ENCODE measurements at regions not wholly inside any gene's neighbourhood (a gene's known extent, or its start where the extent isn't known, plus 50 kb on each side); places are given as distances from the start of the nearest gene placed in this dataset.
"Not testable (repeated sequence)": the region's sequence is repeated elsewhere in the genome, so short reads cannot be mapped to it uniquely, and the experiment has no call there.

DNA sequence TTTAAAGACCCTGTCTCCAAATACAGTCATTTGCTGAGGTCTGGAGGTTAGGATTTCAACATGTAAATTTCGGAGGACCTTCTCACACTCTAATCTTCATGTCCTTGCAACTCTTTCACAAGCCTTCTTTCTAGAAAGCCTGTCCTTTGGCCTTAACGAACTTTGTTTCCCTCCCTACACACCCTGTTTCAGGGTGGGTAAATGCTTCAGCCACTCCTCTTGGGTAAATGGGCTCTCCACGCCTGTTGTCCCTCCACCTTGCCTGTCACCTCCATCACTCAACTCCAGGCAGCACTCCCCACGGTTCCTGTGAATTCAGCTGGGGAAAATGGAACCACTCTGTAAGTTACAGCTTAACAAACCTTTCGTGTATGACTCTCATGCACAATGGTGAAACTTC lies 84.0 kb upstream of the COG2 start:
- FAIRE-seq: no peak

DNA sequence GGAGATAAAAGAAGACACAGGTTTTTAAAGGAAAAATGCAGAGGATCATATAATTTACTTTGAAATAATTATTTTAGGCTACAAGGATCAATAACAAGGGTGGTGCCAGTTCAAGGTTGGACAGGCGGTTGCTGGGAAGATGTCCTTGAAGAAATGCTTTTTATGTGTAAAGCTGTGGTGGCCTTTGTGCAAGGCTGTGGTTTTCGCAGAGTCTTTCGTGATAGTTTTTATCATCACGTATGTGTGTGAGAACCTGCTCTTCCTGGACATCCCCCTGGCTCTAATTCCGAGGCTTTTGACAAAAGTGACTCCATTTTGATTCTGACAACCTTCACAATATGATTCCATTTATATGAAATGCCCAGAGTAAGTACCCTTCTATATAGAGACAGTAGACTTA lies 85.8 kb upstream of the COG2 start:
- DNase-seq (ENCODE audit: low spot score): no peak
- FAIRE-seq: no peak

More for the DNA sequence above, 84.0 kb upstream of the COG2 start:
- DNase-seq (ENCODE audit: low spot score): no peak

DNA sequence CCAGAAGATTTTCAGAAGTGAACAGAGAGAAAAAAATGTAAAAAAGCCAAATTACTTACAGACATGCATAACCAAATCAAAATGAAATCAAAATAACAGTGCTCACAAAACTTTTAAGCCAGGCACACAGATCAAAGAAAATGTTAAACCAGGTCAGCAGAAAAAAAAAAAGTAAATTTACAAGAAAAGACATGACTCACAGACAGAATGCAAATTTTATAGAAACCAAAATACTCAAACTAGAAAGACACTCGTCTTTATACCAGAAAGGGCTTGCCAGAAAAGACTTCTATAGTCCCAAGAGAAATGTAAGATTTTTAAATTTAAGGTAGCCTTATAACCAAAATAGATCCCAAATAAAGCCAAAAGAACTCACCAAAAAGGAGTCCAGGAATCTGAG lies 86.5 kb upstream of the COG2 start:
- FAIRE-seq: no peak
- no peak for DNase-seq (ENCODE audit: low spot score)

DNA sequence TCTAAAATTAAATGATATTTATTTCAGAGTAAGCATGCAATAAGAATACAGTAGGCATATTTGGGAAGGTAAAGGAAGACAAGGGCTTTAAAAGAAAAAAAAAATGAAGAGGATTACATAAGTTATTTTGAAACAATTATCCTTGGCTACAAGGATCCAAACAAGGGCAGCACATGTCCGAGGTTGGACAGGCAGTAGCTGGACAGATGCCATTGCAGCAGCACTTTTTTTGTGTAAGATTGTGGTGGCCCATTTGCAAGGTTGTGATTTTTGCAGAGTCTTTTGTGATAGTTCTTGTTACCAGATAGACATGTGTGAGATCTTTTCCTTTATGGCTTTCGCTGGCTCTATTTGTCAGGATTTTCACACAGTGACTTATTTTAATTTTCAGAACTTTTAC lies 89.4 kb upstream of the COG2 start:
- FAIRE-seq: no peak
- DNase-seq (ENCODE audit: low spot score): no peak

DNA sequence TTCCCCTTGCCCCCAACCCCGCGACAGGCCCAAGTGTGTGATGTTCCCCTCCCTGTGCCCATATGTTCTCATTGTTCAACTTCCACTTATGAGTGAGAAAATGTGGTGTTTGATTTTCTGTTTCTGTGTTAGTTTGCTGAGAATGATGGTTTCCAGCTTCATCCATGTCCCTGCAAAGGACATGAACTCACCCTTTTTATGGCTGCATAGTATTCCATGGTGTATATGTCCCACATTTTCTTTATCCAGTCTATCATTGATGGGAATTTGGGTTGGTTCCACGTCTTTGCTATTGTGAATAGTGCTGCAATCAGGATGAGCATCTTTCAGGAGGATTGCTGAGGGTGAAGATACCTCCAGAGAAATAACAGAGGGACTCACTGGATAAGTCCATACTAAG lies 91.3 kb upstream of the COG2 start:
- FAIRE-seq: not testable (repeated sequence)

DNA sequence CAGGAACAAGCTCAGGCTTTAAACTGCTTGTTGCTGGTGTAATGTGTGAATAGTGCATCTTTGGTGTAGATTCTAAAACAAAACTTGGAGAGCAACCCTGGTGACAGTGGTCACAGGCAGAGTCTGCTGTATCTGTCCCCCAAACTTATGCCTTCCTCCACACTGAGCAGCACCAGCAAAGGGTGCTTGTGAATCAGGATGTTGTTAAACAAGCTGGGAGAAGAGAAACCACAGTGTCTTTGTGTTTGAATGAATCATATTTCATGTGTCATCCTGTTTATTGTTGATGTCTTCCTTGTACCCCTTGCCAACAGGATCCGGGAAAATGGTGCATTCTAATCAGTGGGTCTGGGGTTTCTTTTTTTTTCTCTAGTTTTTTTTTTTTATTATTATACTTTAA lies 91.9 kb upstream of the COG2 start:
- FAIRE-seq (no peak), DNase-seq (ENCODE audit: low spot score) (peak; percentile 25)

More for the DNA sequence above, 91.3 kb upstream of the COG2 start:
- DNase-seq (ENCODE audit: low spot score): not testable (repeated sequence)

DNA sequence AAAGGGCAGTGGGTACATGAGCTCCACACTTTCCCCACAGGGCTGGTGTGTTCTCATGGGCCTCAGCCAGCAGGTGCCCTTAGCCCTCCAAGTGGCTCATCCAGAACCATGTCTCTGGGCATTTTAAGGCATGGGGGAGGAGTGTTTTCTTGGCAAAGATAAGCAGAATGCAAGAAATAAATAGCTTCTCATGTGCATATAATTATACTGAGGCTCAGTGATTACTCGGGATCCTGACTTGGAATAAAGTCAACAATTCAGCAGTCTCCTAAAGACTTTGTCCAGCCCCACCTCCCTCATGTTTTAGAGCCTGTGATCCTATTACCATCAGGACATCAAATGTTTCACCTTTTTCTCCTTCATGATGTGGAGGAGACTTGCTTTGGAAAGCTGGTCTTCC lies 92.7 kb upstream of the COG2 start:
- FAIRE-seq (no peak), DNase-seq (ENCODE audit: low spot score) (no peak)

DNA sequence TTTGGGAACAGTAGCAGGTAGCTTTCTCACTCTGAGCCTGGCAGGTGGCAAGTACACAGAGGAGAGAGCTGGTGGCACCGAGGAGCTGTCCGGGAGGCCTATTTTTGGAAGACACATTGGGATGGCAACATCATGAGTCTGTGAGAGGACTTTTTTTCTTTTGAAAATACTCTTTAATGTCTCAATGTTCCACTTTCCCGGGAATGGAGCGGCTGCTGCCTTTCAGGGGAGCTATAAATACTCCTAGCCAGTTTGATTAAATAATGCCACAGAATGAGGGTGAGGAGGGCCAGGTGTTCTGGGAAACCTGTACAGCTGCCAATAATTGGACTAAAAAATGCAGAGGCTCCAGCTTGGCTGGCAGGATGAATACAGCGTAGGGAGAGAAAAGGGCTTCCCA lies 93.3 kb upstream of the COG2 start:
- FAIRE-seq (no peak), DNase-seq (ENCODE audit: low spot score) (no peak)

DNA sequence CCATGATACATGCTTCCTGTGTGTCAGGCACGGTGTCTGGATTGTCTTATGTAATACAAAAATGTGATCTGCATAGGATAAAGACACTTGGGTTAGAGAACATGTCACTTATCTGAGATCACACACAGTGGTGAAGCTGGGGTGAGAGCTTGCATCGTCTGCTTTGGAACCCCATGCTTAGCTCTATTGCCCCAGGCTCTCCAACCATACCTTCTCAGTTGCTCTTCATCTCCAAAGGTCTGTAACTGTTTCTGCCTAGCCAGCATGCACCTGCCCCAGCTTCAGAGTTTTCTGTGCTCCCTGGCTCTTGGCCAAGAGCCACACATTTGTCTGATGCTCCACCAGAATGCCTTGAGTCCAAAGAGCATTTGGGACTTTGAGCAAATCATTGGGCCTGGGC lies 93.9 kb upstream of the COG2 start:
- FAIRE-seq (no peak), DNase-seq (ENCODE audit: low spot score) (no peak)

DNA sequence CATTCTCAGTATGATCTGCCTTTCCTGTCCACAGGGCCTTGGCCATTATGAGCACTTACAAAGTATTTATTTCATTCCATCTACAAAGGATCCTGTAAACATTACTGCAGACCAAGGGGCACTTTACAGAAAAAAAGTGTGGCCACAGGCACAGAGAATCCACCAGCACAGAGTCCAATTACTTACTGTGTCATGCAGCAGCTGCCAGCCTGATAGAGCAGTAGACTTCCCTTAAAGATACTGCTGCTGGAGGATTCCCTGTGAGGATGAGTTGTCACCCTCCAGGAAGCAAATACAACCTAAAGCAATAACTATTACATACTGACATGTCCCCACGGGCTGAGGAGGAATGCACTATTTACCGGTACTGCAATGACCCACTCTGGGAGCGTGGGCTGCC lies 97.1 kb upstream of the COG2 start:
- FAIRE-seq (no peak), DNase-seq (ENCODE audit: low spot score) (no peak)

DNA sequence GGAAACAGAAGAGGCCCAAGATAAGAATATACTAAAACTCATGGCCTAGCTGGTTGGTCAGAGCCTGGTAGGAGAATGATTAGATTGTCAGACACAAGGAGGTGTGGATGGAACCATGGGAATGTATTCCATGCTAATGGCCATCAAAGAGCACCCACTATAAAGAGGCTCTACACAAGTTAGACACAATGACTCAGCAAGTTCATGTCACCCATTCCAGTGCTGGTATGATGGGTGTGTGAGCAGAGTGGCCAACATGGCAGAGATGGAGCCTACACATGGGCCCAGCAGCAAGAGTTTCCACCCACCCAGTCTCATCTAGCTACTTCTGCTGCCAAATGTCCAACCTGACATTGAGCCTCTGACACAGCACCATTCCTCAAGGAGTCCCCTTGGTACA lies 97.5 kb upstream of the COG2 start:
- FAIRE-seq (no peak), DNase-seq (ENCODE audit: low spot score) (no peak)

DNA sequence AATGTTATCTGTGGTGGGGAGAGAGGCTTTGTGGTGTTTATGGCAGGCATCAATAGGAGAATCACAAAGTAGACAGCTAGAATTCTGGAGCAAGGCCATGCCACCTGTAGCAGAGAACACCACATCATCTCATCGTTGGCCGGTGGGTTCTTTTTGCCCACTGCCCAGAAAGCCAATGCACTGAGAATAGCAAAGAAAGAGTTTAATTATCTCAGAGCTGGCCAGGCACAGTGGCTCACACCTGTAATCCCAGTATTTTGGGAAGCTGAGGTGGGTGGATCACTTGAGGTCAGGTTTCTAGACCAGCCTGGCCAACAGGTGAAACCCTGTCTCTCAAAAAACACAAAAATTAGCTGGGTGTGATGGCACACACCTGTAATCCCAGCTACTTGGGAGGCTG lies 99.2 kb upstream of the COG2 start:
- no peak for FAIRE-seq

DNA sequence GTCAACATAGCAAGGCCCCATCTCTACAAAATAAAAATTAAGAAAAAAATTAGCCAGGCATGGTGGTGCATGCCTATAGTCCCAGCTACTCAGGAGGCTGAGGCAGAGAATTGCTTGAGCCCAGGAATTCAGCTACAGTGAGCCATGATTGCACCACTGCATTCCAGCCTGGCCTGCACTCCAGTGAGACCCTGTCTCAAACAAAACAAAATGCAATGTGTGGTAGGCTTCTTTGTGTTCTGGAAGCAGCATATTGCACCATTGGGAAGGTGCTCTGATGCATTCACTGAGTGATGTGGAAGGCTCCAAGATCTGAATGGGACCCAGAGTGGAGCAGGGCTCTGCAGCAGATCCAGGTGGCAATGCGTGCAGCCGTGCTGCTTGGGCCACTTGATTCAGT lies 99.6 kb upstream of the COG2 start:
- DNase-seq (ENCODE audit: low spot score) (no peak), FAIRE-seq (no peak)

More for the DNA sequence above, 99.2 kb upstream of the COG2 start:
- no peak for DNase-seq (ENCODE audit: low spot score)

DNA sequence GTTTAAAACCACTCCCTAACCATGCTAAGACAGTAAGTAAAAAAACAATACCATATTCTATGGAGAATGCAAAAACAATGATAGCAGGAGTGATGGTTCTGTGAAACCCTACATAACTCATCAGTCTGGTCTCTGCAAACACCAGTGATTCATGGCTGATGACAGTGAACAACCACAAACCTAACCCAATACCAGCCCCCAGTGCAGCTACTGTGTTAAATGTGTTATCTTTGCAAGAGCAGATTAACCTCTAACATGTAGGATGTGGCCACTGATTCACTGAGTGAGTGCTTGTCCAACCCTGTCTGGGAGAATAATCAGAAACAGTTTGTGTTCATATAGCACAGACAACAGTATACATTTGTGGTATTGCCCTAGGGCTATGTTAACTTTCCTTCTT lies 100.2 kb upstream of the COG2 start:
- peak; percentile 17 for DNase-seq (ENCODE audit: low spot score)
- FAIRE-seq: no peak

DNA sequence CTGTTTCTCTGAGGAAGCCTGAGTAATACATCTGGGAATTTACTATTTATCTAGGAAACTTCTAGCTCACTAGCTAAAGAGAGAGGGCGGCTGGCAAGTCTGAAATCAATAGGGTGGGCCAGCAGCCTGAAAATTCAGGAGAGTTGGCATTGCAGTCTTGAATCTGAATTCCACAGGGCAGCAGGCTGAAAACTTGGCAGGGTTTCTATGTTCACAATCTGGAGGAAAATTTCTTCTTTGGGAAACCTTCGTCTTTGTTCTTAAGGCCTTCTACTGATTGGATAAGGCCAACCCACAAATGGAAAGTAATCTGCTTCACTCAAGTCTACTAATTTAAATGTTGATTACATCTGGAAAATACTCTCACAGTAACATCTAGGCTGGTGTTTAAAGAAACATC lies 101.0 kb upstream of the COG2 start:
- DNase-seq (ENCODE audit: low spot score) (no peak), FAIRE-seq (no peak)

DNA sequence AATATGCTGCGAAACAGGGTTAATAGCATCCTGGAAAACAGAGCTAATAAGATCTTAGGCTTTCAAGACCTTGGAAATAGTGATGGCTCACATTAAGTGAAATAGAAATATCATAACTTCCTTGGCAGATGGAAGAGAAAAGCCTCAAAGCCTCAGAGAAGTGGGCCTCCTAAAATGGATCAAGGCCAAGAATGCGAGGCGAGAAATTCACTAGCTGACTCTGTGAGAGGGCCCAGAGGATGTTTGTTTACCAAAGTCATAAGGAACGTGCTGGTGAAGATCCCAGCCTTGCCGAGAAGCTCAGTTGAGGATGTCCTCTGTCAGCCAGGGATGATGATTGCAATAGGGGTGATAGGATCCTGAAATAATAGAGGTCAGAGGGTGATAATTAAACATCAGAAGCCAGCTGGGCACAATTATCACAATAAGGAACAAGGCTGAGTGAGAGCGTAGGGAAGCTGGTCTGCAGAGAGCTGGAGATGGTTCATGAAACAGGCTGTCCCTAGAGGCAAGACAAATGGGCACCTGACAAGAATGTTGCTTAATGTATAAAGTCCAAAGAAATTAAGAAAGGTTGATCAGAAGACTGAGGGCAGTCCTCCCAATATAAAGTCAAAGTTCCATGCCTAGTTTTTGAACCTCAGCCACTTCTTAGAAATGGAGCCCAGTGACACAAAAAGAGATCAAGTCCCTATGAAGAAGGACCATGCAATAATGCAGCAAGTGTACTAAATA lies 101.7 kb upstream of the COG2 start:
- FAIRE-seq (no peak), DNase-seq (ENCODE audit: low spot score) (no peak)

DNA sequence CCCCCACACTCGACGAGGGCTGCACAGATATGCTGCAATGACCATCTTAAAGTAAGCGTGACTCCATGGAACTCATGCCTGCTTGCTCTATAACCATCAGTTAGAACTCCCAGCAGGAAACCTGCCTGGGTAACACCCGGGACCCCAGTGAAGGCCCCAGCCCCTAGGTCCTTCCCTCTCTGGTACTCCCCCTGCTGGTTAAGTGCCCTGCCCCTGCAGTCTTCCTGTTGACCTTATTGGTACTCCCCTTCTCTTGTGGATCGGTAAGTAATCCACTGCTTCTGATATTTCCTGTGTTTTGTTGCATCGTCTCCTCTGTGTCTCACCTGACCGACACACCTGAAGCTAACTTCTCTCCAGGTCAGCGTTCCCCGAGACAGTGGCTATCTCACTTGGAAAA lies 104.8 kb upstream of the COG2 start:
- DNase-seq (ENCODE audit: low spot score): no peak
- FAIRE-seq: no peak

DNA sequence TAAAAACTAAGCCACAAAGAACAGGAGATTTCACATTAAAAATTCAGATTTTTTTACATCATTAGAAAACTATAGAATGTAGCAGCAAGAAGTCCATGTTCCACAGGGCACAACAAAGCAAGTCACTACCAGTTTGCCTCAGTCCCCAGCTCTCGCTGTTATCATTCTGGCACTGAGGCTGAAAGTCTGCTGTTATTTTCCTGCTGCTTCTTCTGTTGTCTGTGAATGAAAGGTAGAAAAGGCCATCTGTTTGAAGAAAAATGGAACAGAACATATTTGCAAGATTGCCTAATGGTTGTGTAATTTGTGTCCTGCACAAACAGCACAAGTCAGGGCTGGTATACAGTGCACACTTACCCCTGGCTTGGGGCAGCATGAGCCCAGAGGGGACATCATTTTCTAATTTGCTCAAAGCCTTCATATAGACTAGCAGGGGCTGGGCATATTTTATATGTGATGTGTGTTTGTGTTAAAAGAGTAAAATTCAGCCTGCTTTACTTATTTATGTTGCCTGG lies 105.6 kb upstream of the COG2 start:
- DNase-seq (ENCODE audit: low spot score) (no peak), FAIRE-seq (no peak)

DNA sequence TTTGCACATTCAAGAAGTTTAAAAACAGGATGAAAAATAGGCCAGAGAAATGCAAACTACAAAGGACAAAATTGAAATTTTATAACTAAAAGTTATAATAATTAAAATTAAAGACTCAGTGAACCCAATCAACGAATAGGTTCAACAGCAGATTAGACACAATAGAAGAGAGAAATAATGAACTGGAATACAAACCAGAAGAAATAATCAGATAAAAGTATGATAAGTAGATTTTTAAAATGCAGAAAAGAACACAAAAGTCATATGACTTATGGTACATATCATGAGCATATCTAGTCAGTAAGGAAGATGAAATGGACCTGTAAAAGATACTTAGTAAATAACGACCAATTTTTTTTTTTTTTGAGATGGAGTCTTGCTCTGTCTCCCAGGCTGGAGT lies 108.1 kb upstream of the COG2 start:
- no peak for DNase-seq (ENCODE audit: low spot score)
- no peak for FAIRE-seq

DNA sequence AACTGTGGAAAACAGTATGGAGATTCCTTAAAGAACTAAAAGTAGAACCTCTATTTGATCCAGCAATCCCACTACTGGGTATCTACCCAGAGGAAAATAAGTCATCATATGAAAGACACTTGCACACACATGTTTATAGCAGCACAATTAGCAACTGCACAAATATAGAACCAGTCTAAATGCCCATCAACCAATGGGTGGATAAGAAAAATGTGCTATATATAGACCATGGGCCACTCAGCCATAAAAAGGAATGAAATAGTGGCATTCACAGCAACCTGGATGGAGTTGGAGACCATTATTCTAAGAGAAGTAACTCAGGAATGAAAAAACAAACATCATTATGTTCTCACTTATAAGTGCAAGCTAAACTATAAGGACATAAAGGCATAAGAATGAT lies 105.0 kb upstream of the PGBD5 start:
- DNase-seq (ENCODE audit: low spot score) (no peak), FAIRE-seq (no peak)

DNA sequence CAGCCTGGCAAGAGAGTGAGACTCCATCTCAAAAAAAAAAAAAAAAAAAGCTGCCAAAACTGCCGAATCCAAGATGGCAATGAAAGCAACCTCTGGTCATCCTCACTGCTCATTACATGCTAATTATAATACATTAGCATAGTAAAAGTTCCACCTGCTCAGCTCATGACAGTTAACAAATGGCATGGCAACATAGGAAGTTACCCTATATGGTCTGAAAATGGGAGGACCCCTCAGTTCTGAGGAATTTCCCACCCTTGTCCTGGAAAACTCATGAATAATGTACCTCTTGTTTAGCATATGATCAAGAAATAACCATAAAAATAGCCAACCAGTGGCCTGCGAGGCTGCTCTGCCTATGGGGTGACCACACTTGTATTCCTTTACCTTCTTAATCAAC lies 93.1 kb upstream of the PGBD5 start:
- FAIRE-seq: no peak
- no peak for DNase-seq (ENCODE audit: low spot score)

DNA sequence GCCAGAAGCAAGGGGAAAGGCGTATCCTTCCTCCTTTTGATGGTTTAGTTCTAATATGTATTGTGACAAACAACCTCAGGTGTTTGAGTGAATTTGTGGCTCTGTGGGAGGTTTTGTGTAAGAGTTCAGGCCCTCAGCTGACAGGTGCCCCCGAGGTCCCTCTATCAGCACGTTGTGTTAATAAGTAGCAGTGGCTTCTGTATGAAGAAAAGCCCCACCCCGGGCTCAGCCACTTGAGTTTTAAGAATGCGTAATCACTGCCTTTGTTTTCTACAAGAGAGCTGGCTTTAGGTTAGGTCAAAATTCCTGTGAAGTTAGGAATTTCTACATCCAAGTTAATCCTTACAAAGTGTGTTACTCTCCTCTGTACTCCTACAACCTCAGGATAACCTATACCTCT lies 92.4 kb upstream of the PGBD5 start:
- no peak for FAIRE-seq
- DNase-seq (ENCODE audit: low spot score): no peak

DNA sequence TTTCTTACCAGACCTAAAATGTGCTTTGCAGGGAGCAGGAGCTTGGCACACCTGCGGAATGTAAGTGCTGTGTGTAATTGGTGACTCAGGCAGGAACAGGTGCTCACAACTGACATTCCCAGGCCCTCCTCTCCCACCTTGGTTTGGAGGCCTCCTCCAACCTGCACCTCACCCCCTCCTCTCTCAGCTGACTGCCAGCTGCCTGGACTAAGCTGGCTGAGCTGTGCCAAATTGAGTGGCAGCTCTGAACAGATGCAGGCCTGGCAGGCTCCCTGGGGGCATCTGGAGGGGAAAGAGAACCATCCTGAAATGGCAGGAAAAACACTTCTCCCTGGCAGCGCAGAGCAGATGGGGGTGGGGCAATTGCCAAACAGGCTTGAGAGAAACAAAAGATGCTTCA lies 91.7 kb upstream of the PGBD5 start:
- FAIRE-seq (no peak), DNase-seq (ENCODE audit: low spot score) (no peak)

DNA sequence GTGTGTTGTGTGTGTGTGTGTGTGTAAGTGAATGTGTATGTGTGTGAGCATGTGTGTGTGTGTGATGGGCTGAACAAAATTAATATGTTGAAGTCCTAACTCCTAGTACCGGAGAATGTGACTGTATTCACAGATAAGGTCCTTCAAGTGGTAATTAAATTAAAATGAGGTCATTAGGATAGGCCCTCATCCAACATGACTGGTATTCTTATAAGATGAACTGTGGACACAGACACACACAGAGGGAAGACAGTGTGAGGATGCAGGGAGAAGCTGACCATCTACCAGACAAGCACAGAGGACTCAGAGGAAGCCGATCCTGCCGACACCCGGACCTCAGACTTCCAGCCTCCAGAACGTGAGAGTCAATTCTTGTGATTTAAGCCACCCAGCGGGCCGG lies 91.2 kb upstream of the PGBD5 start:
- no peak for DNase-seq (ENCODE audit: low spot score)
- no peak for FAIRE-seq

Data from urothelium cell line (cell line).